CD4-positive, alpha-beta T cell treated with Interleukin-17A for 4 hours (primary cell): ENCODE measurements at regions not wholly inside any gene's neighbourhood (a gene's known extent, or its start where the extent isn't known, plus 50 kb on each side); places are given as distances from the start of the nearest gene placed in this dataset.
"Not testable (repeated sequence)": the region's sequence is repeated elsewhere in the genome, so short reads cannot be mapped to it uniquely, and the experiment has no call there.

Experiments
- DNase-seq: peaks from one replicate; pipeline ENCODE4 v3.0.0-alpha.2; 2020; ENCODE audit warnings: mixed read lengths

DNA sequence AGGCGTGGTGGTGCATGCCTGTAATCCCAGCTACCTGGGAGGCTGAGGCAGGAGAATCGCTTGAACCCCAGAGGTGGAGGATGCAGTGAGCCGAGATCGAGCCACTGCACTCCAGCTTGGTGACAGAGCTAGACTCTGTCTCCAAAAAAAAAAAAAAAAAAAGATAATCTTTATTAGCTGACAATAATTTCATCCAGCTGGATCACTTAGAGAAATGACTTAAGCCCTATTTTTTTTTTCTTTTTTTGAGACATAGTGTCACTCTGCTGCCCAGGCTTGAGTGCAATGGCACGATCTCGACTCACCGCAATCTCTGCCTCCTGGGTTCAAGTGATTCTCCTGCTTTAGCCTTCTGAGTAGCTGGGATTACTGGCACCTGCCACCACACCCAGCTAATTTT is 51.6 kb upstream of the MAP4K4 start:
- DNase-seq: not testable (repeated sequence)

DNA sequence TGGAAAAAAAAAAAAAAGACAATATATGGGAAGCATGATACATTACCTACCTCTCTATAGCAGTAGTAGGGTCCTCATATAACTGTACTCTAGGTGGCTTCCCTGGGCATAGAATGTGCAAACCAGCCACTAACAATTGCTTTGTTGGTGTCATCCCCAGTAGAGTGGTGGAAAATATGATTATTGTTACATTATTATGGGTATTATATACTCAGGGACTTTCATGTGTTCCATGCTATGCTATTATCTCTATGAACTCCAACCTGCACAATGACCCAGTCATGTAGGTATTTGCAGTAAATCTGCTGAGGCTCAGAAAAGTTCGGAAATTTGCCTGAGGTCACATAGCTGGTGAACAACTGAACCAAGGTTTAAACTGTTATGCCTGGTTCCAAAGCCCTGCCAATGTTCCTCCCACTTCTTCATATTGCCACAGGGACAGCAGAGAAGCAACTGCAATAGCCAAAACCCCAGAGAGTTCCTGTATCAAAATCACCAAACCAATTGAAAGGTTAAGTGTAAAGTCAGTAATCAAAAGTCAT is 52.6 kb upstream of the MAP4K4 start:
- DNase-seq: no peak

DNA sequence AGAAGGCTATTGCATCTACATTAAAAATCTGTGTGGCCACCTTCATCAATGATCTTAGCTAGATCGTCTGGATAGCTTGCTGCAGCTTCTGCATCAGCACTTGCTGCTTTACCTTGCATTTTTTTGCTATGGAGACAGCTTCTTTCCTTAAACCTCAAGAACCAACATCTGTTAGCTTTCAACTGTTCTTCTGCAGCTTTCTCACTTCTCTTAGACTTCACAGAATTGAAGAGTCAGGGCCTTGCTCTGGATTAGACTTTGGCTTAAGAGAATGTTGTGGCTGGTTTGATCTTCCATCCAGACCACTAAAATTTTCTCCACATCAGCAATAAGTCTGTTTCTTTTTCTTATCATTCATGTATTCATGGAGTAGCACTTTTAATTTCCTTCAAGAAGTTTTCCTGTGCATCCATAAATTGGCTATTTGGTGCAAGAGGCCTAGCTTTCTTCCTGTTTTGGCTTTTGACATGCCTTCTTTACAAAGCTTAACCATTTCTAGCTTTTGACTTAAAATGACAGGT is 54.4 kb upstream of the MAP4K4 start:
- no peak for DNase-seq

DNA sequence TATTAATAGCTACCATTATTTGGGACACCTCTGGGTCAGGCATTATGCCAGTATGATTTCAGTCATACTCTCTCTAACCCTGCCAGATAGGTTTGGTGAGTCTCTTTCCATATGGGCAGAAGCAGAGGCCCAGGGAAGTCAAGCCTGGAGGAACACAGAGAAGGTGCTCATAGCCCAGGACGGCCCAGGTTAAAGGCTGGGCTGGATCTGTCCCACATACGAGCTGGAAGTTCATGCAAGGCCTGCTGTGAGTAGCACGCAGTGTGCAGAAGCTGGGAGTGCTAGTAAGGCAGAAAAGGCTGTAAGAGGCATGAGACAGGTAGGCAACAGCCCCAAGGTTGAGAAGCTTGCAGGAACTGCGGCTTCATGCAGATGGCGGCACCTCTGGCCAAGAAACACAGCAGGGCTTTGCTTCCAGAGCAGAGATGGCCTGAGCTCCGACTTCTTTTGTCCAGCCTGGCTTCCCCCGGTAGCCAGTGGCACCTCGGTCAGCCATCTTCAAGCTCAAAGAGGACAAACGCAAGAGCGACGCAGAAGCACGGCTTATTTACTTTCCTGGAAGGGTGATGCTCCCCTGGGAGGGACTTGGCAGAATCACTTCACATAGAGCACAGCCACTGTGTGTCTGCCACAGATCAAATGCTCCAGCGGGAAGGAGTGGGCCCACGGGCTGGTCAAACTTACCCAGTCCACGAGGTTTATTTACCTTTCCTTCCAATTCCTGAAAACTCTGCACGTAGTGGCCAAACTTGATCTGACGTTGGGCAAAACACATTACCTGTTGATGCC is 58.5 kb upstream of the MAP4K4 start:
- DNase-seq: no peak

DNA sequence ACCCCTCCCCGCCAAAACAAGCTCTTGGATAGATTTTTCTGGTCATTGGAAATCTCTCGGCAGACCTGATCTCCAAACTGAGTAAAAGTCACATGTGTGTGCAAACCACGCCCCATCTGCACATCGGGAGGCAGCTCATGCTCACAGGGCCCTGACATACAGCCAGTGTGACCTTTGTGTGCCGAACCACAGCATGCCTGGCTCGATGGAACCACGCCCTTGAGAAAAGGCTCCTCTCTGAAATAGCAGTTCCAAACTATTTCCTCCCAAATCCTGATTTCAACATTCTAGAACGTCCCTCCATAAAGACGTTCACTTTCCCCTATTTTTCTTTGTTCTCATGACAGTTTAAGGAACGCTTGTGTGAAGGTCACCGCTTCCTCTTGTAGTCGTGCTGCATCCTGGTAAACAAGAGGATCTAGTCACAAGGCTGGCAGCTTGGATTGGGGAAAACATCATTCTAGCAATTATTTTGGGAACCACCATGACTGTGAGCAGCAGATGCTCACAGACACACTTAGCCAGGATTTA is 59.3 kb upstream of the MAP4K4 start:
- DNase-seq: no peak

DNA sequence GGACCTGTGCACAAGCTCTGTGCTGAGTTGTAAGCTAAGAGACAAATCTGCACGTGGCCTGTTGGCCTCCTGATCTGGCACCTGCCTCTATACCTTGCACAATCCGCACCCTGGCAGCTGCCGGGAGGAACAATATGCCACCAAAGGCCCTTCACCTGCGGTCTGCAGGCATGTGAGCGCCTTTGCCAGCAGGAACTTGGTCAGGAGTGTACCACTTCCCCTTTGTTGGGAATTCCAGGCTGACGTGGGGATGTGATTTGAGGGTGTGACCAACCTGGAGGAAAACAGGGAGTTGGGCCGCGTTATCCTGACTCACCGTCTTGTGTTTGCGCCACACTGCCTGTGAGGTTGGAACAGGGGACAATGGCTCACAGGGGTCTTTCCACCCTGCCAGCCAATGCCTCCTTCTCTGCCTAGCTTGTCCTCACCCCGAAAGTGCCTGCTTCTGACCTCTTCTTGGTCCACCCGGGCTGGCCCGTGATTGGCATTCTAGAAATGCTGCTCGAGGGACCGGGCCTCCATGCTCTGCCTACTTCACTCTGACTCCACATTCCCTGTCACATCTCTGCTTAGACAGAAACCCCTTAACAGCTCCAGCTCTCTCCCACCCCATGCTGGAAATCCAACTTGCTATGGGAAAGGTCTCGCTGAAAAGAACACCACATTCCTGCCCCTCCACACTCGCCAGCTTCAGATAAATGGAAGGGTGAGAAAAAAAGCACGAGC is 67.1 kb upstream of the MAP4K4 start:
- no peak for DNase-seq

DNA sequence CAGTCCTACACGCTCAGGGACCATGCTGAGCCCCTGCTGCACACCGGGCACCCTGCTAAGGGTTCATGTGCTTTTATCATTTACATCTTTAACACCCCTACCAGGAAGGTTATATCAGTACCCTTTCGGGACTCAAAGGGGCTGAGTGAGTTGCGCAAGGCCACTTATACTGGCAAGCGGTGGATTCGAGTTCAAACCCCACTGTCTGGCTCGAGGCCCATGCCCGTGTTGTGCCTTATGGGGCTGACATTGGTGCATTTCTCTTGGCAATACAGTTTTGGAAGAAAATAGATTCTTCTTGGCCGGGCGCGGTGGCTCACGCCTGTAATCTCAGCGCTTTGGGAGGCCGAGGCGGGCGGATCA is 69.5 kb upstream of the MAP4K4 start:
- DNase-seq: no peak

DNA sequence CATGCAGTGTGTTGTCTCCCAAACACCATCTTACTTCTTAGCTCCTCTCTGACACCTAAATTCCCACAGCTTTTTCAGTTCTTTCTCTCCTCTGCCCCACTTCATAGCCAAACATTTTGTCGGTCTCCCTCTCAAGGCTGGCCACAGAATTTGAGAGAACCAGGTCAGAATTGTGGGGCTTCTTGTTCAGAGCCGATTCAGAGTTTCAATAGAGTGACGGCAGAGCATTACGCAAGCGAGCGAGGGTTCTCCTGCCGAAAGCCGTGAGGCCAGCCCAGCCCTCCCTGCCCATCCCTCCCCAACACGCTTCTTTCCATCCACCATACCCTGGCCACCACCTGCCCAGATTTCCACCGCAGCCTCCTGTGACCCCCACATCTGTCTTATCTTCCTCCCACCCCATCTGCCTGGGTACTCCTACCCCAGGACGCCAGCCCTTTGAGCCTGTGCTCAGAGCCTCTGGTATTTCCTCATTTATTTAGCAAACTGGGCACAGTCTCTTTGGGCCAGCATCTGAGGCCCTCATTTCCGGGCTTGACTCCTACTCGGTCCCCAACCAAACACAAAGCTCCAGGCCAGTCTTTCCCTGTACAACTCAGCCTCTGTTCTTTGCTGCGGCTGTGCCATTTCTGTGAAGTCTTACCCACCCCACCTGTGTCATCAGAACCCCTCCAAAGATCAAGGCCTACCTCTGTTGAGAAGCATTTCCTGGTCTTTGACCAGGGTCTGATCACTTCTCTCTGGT is 70.0 kb upstream of the MAP4K4 start:
- DNase-seq: no peak

DNA sequence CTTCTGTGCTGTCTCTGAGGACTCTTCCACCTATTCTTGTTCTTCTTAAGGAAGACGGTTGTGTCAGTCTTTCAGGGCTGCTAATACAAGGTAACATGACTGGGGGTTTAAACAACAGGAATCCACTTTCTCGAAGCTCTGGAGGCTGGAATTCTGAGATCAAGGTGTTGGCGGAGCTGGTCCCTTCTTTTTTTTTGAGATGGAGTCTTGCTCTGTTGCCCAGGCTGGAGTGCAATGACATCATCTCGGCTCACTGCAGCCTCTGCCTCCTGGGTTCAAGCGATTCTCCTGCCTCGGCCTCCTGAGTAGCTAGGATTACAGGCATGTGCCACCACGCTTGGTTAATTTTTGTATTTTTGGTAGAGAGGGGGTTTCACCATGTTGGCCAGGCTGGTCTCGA is 71.7 kb upstream of the MAP4K4 start:
- DNase-seq: not testable (repeated sequence)

DNA sequence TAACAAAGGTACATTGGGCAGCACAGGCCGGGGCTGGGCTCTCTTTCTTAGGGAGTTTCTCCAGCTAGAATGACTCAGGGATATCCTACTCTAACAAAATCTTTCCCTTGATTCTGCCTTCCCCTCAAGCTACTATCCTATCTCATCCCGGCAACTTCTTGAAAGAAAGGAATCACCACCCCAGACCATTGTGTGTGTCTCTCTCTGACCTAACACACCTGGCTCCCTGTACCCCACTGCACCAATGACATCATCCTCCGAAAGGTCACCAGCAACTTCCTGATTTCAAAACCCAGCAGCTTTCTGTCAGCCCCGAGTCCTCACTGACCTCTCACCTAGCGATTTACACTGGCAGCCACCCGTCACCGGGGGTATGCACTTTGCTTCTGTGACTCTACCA is 72.1 kb upstream of the MAP4K4 start:
- no peak for DNase-seq

DNA sequence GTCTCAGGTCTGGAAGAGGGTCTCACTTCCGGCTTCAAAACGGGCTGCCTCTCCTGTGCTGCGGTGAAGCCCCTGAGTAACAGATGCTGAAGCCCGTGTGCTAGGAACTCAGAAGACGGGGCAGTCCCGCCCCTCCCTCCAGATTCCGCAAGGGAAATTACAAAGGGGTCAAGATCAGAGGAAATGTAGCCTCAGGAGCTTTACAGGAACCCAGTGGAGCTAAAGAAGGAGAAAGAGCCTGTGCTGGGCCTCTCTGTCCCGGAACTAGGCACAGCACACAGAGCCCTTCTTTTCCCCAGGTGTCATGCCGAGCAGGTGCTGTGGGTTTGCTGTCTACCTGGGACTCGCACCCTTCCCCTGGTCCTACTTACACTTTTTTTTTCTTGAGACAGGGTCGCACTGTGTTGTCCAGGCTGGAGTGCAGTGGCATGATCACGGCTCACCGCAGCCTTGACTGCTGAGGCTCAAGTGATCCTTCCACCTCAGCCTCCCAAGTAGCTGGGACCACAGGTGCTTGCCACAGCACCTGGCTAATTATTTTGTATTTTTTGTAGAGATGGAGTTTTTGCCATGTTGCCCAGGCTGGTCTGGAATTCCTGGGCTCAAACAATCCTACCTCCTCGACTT is 72.7 kb upstream of the MAP4K4 start:
- DNase-seq: no peak

DNA sequence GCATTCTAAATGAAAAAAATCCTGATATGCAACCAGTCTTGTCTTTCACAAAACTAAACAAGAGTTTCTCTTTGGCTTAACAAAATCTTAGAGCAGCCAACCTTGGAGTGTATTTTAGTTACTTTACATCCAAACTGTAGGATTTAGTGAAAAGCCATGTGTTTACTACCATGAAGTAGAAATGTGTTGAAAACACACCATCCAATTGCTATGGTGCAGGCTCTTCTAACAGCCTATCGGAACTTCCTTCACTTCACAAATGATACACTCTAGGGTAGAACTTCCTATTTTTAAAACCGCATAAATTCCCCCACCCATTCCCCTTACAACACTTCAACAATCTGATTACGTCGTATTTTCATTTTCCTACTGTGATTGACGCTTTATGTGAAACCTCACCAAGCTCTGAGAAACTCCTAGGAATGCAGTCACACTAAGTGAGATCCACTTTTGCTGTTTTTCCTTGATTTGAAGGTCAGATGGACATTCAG is 74.4 kb upstream of the MAP4K4 start:
- no peak for DNase-seq

DNA sequence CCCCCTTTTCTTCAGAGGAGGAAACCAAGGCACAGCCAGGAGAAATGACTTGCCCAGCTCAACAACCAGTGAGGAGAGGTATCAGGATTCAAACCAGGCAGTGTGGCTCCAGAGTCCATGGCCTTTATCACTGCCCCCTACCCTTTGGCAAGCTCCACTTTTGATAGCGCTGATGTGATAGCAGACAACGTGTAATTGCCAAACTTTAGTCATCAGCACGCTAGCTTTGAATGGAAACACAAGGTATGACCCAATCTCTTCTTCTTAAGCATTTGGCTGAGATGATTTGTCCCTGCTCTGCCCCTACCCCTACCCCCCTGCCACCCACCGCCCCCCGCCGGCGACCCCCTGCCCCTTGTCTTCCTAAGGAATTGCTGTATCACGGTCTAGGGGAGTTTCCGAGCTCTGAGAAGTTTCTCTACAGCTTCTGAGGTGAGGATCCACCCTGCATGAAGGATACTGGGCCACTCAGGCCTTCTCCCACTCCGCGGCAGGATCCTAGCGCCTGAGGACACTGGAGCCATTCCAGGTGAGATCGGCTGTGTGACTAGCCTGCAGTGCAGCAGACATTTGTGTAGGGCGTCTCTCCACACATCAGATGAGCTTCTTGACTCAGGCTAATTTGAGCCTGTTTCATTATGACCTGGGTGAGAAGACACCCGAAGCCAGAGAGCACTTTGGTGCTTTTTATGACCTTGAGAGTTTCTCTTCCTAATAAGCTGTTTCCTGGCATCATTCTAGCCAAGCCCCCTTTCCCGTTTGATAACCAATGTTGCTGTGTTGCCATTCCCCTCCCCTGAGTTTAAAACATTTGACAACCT is 75.1 kb upstream of the MAP4K4 start:
- DNase-seq: no peak

DNA sequence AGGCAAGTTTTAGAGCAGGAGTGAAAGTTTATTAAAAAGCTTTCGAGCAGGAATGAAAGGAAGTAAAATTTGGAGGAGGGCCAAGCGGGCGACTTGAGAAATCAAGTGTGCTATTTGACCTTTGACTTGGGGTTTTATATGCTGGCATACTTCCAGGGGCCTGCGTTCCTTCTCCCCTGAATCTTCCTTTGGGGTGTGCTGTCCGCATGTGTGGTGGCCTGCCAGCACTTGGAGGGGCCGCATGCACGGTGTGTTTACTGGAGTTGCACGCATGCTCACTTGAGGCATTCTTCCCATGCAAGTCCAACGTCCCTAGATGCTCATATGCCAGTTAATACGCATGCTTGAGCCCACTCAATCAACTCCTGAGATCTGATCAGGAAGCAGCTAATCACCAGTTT is 78.3 kb upstream of the MAP4K4 start:
- DNase-seq: no peak

DNA sequence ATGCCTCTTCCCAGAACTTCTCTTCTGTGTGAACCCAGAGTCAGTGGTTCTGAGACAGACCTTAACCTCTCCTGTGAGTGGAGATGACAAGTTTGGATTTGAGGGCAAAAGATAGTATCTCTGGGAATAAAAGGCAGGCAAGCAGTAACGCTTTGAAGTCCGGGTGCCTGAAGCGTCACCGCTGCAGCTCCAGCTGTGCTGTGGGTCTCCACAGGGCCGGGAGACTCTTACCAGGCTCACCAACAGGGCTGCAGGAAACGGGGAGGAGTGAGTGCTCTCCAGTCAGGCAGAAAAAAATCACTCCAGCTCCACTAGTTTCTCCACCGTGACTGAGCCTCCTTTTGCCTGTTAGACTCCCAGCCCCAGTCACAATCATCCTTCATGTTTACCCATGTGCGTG is 79.7 kb upstream of the MAP4K4 start:
- no peak for DNase-seq

DNA sequence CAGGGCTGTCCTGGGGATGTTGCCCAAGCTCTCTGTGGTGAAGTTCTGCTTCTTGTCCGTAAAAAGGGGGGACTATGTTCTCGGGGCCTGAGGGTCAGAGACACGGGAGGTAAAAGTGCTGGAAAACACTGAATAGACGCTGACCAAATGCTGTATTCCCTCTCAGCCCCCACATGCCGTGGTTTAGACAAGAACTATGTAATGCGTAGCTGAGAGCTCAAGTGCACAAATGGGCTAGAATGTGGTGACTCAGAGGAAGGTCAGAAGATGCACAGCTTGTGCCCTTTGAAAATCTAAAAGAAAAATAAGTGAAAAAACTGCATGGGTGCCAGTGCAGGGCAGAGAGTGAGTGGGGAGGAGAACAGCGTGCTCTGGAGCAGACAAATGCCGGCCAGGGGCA is 80.3 kb upstream of the MAP4K4 start:
- no peak for DNase-seq

DNA sequence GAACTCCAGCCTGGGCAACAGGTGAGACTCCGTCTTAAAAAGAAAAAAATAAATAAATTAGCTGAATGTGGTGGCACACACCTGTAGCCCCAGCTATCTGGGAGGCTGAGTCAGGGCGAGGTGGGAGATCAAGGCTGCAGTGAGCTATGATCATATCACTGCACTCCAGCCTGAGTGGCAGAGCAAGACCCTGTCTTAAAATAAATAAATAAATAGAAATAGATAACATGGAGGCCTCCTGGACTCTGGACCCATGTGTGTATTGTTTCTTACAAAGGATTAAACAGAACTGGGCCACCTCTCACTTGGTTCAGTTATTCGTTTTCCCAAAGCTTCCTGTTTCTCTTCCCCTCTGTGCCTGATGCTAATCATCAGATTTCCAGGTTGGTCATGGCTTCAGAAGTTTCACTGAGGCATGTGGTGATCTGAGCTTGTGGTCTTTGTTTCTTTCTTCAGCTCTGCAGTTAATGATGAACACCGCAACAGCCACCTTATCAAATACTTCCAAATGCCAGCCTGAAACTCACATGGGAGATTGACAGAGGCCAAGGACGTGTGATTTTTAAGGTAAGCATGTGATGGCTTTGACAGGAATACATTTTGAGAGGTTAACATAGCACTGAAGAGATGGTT is 83.3 kb upstream of the MAP4K4 start:
- no peak for DNase-seq

DNA sequence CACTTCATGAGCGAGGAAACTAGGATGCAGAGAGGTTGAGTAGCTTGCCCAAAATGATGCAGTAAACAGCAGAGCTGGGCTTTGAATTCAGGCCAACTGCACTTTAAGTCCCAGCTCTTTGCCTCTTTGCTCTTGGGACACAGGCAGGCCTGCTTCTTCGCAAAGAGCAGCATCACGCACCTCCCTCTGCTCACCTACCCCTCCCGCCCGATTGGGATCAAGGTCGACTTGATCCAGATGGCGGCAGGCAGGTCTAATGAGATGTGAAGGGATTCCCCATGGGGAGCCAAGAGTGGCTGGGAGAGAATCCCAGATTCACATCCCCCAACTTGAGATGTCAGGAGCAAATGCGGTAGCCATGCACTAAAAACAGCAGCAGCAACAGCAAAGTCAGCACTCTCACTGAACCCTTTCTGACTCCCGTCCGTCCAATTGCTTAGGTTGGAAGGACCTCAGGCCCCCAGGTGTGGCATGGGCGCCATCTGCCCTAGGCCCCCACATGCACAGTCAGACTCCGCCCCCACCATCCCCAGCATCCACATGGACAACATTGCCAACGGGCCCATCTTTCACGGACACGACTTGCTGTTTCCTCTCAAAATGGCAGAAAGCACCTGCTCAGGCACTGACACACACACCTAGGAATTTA is 84.3 kb upstream of the MAP4K4 start:
- DNase-seq: no peak

DNA sequence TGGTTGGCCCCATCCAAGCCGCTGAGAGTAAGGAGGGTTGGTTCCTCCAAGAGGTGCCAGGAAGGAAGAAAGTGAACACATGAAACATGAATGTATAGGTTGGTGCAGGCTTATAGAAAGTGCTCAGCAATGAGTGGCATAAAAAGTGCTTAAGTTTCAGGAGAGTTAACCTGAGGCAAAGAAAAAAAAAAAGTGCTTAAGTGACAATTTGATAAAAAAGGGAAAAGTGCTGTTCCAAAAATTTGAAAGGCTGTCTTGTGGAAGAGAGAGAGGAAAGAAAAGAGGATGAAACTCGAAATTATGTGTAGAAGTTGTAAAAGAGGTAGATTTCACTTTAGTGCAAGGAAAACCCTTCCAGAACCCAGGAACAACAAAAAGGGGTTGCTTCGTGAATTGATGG is 85.5 kb upstream of the MAP4K4 start:
- no peak for DNase-seq

DNA sequence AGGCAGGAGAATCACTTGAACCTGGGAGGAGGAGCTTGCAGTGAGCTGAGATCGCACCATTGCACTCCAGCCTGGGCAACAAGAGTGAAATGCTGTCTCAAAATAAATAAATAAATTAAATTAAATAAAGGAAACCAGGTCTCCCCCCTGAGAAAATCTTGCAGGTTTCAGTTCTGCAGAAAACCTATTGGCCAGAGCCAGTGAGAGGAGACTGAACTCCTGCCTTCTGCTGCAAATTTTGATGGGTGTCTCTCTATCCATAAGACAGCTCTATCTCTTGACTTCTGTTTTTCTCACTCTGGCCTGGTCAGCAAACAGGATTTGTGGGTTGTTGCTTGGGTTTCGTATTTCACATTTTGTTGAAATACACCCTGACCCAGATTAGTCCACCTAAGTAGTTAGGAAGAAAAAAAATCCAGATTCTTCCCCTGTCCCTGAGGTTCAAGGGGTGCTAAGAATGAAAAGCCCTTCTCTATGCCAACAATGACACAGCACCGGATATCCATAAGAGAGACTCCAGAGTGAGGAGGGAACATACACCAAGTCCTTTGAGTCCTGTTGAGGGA is 86.7 kb upstream of the MAP4K4 start:
- DNase-seq: no peak
